VCaP (cell line): ENCODE measurements at regions not wholly inside any gene's neighbourhood (a gene's known extent, or its start where the extent isn't known, plus 50 kb on each side); places are given as distances from the start of the nearest gene placed in this dataset.

Experiments used
- H3K27ac ChIP-seq: fragments of 450-650 bp; 2 replicates; pipeline ENCODE4 v1.5.1; 2017
- CTCF ChIP-seq: fragments of 450-650 bp; conservative IDR thresholded peaks from 2 replicates; pipeline ENCODE4 v1.5.1; 2017; ENCODE audit warnings: mild to moderate bottlenecking, moderate library complexity

GRCh38 chr2:238974081-238974480 lies 126.2 kb downstream of the TWIST2 start:
- no peak for TF ChIP-seq CTCF
- no peak overlapping the region for H3K27ac ChIP-seq

GRCh38 chr2:238974501-238975166 lies 126.7 kb downstream of the TWIST2 start:
- TF ChIP-seq CTCF: no peak
- no peak overlapping the region for H3K27ac ChIP-seq

- TF ChIP-seq CTCF: no peak
- H3K27ac ChIP-seq: no peak overlapping the region
Observed at GRCh38 chr2:238975408-238975807, 127.5 kb downstream of the TWIST2 start.

GRCh38 chr2:238978497-238978896 lies 130.6 kb downstream of the TWIST2 start:
- no peak overlapping the region for H3K27ac ChIP-seq
- no peak for TF ChIP-seq CTCF

GRCh38 chr2:238979636-238980035 lies 131.8 kb downstream of the TWIST2 start:
- no peak overlapping the region for H3K27ac ChIP-seq
- TF ChIP-seq CTCF: no peak

GRCh38 chr2:238985041-238985729 lies 137.3 kb downstream of the TWIST2 start:
- no peak for TF ChIP-seq CTCF
- H3K27ac ChIP-seq: no peak overlapping the region

- no peak overlapping the region for H3K27ac ChIP-seq
- no peak for TF ChIP-seq CTCF
Observed at GRCh38 chr2:238985931-238986446, 138.1 kb downstream of the TWIST2 start.
